ENCODE measurements at regions not wholly inside any gene's neighbourhood (a gene's known extent, or its start where the extent isn't known, plus 50 kb on each side); places are given as distances from the start of the nearest gene placed in this dataset.

DNA sequence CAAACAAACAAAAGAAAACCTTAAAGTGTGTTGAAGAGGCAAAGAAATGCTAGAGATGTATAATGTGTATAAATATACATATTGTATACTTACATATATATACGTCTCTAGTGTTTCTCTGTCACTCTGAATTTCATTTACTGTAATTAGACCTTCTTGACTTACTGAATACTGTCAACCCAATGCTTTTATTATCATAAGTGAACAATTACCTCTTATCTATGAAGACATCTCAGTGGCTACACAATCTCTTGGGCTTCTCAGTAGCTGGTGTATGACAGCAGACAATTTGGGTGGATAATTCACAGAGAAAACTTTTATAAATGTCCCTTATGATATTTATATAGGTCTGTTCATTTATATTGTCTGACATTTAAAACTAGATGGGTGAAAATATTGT lies 664.1 kb upstream of the ANO3 start:
- TF ChIP-seq GABPA (IDR thresholded peaks at IDR 0.05; ENCODE audit: low read depth) = no peak
- TF ChIP-seq, protein P1, sequence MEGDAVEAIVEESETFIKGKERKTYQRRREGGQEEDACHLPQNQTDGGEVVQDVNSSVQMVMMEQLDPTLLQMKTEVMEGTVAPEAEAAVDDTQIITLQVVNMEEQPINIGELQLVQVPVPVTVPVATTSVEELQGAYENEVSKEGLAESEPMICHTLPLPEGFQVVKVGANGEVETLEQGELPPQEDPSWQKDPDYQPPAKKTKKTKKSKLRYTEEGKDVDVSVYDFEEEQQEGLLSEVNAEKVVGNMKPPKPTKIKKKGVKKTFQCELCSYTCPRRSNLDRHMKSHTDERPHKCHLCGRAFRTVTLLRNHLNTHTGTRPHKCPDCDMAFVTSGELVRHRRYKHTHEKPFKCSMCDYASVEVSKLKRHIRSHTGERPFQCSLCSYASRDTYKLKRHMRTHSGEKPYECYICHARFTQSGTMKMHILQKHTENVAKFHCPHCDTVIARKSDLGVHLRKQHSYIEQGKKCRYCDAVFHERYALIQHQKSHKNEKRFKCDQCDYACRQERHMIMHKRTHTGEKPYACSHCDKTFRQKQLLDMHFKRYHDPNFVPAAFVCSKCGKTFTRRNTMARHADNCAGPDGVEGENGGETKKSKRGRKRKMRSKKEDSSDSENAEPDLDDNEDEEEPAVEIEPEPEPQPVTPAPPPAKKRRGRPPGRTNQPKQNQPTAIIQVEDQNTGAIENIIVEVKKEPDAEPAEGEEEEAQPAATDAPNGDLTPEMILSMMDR (IDR thresholded peaks at IDR 0.05; ENCODE audit: insufficient read depth, low read length) = no peak
